T-cell (primary cell): ENCODE measurements at regions not wholly inside any gene's neighbourhood (a gene's known extent, or its start where the extent isn't known, plus 50 kb on each side); places are given as distances from the start of the nearest gene placed in this dataset.

Experiments used
- ATAC-seq, 4 experiments: fragments of 200-7000 bp in 3 of 4; fragments of 150-1000 bp in 1 of 4; cut with Tn5 transposase; replicated peaks in 1 of 4; 1 replicate in 3 of 4; 2 replicates in 1 of 4; pipeline ENCODE4 v1.10.0; 2021; ENCODE audit warnings: moderate library complexity in 3 of 4, mild to moderate bottlenecking in 2 of 4, moderate number of reproducible peaks in 1 of 4
- CTCF ChIA-PET, 2 donors: fragments of 300-600 bp; sonication (Branson Sonifier 250); formaldehyde crosslinking; loops; one replicate each; lab custom pipeline; 2022; ENCODE audit warnings: antibody characterized with exemption in 2 of 2; lab: Charles Lee
- POLR2A ChIA-PET, 2 donors: fragments of 300-600 bp; sonication (Branson Sonifier 250); formaldehyde crosslinking; loops; one replicate each; lab custom pipeline; 2022; ENCODE audit warnings: antibody characterized with exemption in 2 of 2; lab: Charles Lee
- DNase-seq, 35 experiments: peaks; one replicate each; pipeline versions ENCODE4 v3.0.0 to v3.0.0-alpha.2; 2013 to 2023
- H3K27ac ChIP-seq: one replicate; pipeline ENCODE4 v1.5.1; 2013; ENCODE audit warnings: low read length
- H3K27me3 ChIP-seq, 2 experiments: replicated peaks in 1 of 2; 1 replicate in 1 of 2; 2 replicates in 1 of 2; pipeline versions ENCODE4 v1.6.1 to v1.7.0; 2013; ENCODE audit warnings: low read length in 1 of 2, mixed read lengths in 1 of 2; ENCODE audit not compliant: control insufficient read depth in 2 of 2, insufficient read depth in 2 of 2; ENCODE audit errors: extremely low read depth in 1 of 2
- H3K36me3 ChIP-seq, 2 donors: 1 replicate in 1 of 2; 2 replicates in 1 of 2; pipeline versions ENCODE4 v1.6.1 to v1.7.0; 2013; ENCODE audit warnings: low read length in 1 of 2; ENCODE audit not compliant: control insufficient read depth in 2 of 2, insufficient read depth in 1 of 2; ENCODE audit errors: extremely low read depth in 1 of 2
- H3K4me1 ChIP-seq, 2 experiments: 1 replicate in 1 of 2; 2 replicates in 1 of 2; pipeline versions ENCODE4 v1.6.1 to v1.7.0; 2013; ENCODE audit warnings: low read length in 2 of 2, mixed read lengths in 1 of 2; ENCODE audit not compliant: insufficient read depth in 2 of 2, control insufficient read depth in 1 of 2; ENCODE audit errors: extremely low read depth in 1 of 2
- H3K4me3 ChIP-seq, 2 donors: 1 replicate in 1 of 2; 2 replicates in 1 of 2; pipeline versions ENCODE4 v1.5.1 to v1.7.0; 2013; ENCODE audit warnings: mild to moderate bottlenecking in 2 of 2, low read length in 1 of 2, moderate library complexity in 1 of 2; ENCODE audit not compliant: control insufficient read depth in 1 of 2; ENCODE audit errors: extremely low read depth in 1 of 2
- H3K9me3 ChIP-seq: 2 replicates; pipeline ENCODE4 v1.7.0; 2013
- H3K27ac Mint-ChIP-seq, 2 donors: one replicate each; pipeline ENCODE4 v1.8.0; 2020 to 2021; ENCODE audit warnings: mild to moderate bottlenecking in 2 of 2, mixed read lengths in 2 of 2
- H3K27me3 Mint-ChIP-seq, 2 donors: one replicate each; pipeline ENCODE4 v1.8.0; 2021 to 2022; ENCODE audit warnings: mixed read lengths in 2 of 2
- H3K36me3 Mint-ChIP-seq: one replicate; pipeline ENCODE4 v1.8.0; 2021; ENCODE audit warnings: mixed read lengths
- H3K4me1 Mint-ChIP-seq, 3 donors: one replicate each; pipeline ENCODE4 v1.8.0; 2020 to 2022; ENCODE audit warnings: mixed read lengths in 3 of 3, mild to moderate bottlenecking in 1 of 3
- H3K4me3 Mint-ChIP-seq, 3 donors: one replicate each; pipeline ENCODE4 v1.8.0; 2020 to 2022; ENCODE audit warnings: mild to moderate bottlenecking in 3 of 3, mixed read lengths in 3 of 3, moderate library complexity in 3 of 3
- H3K9me3 Mint-ChIP-seq, 3 donors: one replicate each; pipeline ENCODE4 v1.8.0; 2020 to 2022; ENCODE audit warnings: mixed read lengths in 3 of 3
- WGBS: methylation state at CpG from one replicate; pipeline ENCODE4 v1.1.5; 2013; ENCODE audit warnings: missing lambda C conversion rate; ENCODE audit not compliant: insufficient coverage; 5-methylcytosine and 5-hydroxymethylcytosine counted together

GRCh38 chr2:34123996-34124785 lies 525.1 kb upstream of the FAM98A start:
- POLR2A ChIA-PET, result no interaction called here
- ATAC-seq (no peak), DNase-seq (no peak)
- Histone ChIP-seq H3K27me3 (no peaks in the 10 kb centered on the region), H3K4me1 (no peaks in the 10 kb centered on the region), H3K4me3 (no peak overlapping the region), H3K9me3 (no peaks in the 10 kb centered on the region), H3K36me3 (no peaks in the 10 kb centered on the region), H3K27ac (no peak overlapping the region)
- no peak overlapping the region for H3K4me3 Mint-ChIP-seq
- CTCF ChIA-PET, result no interaction called here
- H3K4me1 Mint-ChIP-seq, result no peaks in the 10 kb centered on the region
- WGBS, result 94% methylated on average over 6 of the region's 7 CpGs
- no peaks in the 10 kb centered on the region for H3K36me3 Mint-ChIP-seq
- H3K9me3 Mint-ChIP-seq, result peaks cover 0 to 12% (median 8%) of the 10 kb centered on the region in 3 donors
- no peak overlapping the region for H3K27ac Mint-ChIP-seq
- H3K27me3 Mint-ChIP-seq, result no peaks in the 10 kb centered on the region

DNA sequence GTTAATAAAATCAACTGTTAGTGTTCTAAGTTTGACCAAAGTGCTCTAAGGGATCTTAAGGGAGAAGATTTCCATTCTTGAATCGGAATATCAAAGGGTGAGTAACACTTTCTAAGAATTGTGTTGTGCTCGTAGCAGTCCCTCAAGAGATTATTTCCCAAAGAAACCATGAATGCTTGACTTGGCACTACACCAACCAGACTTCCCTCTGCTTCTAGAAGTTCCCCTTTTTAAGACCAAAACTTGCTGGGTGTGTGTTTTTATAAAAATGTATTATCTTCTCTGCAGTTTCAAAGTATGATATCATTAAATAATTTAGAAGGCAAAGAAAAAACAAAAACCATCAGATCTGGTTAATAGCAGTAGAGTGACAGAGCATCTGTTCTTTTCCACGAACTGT lies 522.0 kb upstream of the FAM98A start:
- no peaks in the 10 kb centered on the region for H3K36me3 ChIP-seq
- Mint-ChIP-seq H3K27me3 (no peaks in the 10 kb centered on the region), H3K4me1 (no peaks in the 10 kb centered on the region), H3K27ac (no peak overlapping the region), H3K36me3 (no peaks in the 10 kb centered on the region), H3K4me3 (no peak overlapping the region), H3K9me3 (peaks cover 0 to 9% (median 5%) of the 10 kb centered on the region in 3 donors)
- ATAC-seq (no peak), DNase-seq (no peak)
- H3K27ac ChIP-seq, result no peak overlapping the region
- no CpG with 5 or more reads among the region's 3 CpGs for WGBS
- ChIA-PET CTCF (no interaction called here), POLR2A (no interaction called here)
- H3K4me3 ChIP-seq, result no peak overlapping the region
- no peaks in the 10 kb centered on the region for H3K27me3 ChIP-seq
- H3K4me1 ChIP-seq, result no peaks in the 10 kb centered on the region
- no peaks in the 10 kb centered on the region for H3K9me3 ChIP-seq

DNA sequence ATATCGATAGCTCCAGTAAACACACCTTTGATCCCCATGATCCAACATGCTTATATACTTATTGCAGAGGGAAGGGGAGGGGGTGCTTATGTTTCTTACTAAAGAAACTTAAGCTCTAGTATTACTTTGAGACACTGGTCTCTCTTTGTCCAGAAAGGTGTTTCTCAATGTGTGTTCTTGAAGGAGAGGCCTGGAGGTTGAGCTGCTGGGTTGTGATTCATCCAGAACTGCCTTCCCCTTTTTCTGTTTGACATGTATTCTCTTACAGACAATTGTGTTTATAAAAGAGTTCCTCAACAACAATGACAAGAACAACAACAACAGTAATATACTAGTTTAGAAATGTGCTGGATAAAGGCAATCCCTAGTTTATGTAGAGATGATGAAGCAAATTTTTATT lies 516.0 kb upstream of the FAM98A start:
- no peaks in the 10 kb centered on the region for H3K9me3 Mint-ChIP-seq
- ChIA-PET CTCF (no interaction called here), POLR2A (interaction anchor here in 1 of 2 donors (0.6 kb wide), 1 partner anchor 10 kb away, joined by 3 read pairs; no protein-coding TSS in a partner anchor)
- H3K4me3 Mint-ChIP-seq, result no peak overlapping the region
- no peaks in the 10 kb centered on the region for H3K4me1 ChIP-seq
- DNase-seq (no peak), ATAC-seq (no peak)
- H3K36me3 ChIP-seq, result no peaks in the 10 kb centered on the region
- no CpG with 5 or more reads among the region's 1 CpG for WGBS
- H3K9me3 ChIP-seq, result no peaks in the 10 kb centered on the region
- no peak overlapping the region for H3K27ac Mint-ChIP-seq
- no peaks in the 10 kb centered on the region for H3K4me1 Mint-ChIP-seq
- H3K27ac ChIP-seq, result no peak overlapping the region
- H3K36me3 Mint-ChIP-seq, result no peaks in the 10 kb centered on the region
- H3K27me3 ChIP-seq, result no peaks in the 10 kb centered on the region
- H3K4me3 ChIP-seq, result no peak overlapping the region
- H3K27me3 Mint-ChIP-seq, result no peaks in the 10 kb centered on the region

GRCh38 chr2:34112161-34112560 lies 513.1 kb upstream of the FAM98A start:
- Mint-ChIP-seq H3K27ac (no peak overlapping the region), H3K36me3 (no peaks in the 10 kb centered on the region), H3K4me3 (no peak overlapping the region), H3K4me1 (no peaks in the 10 kb centered on the region), H3K9me3 (no peaks in the 10 kb centered on the region), H3K27me3 (no peaks in the 10 kb centered on the region)
- no peak overlapping the region for H3K4me3 ChIP-seq
- CTCF ChIA-PET, result interaction anchor here in 1 of 2 donors (0.6 kb wide), 1 partner anchor 99 kb away, joined by 4 read pairs; no protein-coding TSS in a partner anchor
- no peak for ATAC-seq
- DNase-seq, result no peak
- no peaks in the 10 kb centered on the region for H3K4me1 ChIP-seq
- WGBS, result no CpG with 5 or more reads among the region's 1 CpG
- H3K36me3 ChIP-seq, result no peaks in the 10 kb centered on the region
- no peaks in the 10 kb centered on the region for H3K27me3 ChIP-seq
- H3K9me3 ChIP-seq, result no peaks in the 10 kb centered on the region
- no peak overlapping the region for H3K27ac ChIP-seq
- POLR2A ChIA-PET, result no interaction called here

GRCh38 chr2:34110392-34110791 lies 511.3 kb upstream of the FAM98A start:
- Histone ChIP-seq H3K9me3 (no peaks in the 10 kb centered on the region), H3K4me3 (no peak overlapping the region), H3K27me3 (no peaks in the 10 kb centered on the region), H3K27ac (no peak overlapping the region), H3K36me3 (no peaks in the 10 kb centered on the region), H3K4me1 (no peaks in the 10 kb centered on the region)
- Mint-ChIP-seq H3K36me3 (no peaks in the 10 kb centered on the region), H3K27ac (no peak overlapping the region), H3K4me3 (no peak overlapping the region), H3K27me3 (no peaks in the 10 kb centered on the region), H3K4me1 (no peaks in the 10 kb centered on the region), H3K9me3 (no peaks in the 10 kb centered on the region)
- no peak for ATAC-seq
- ChIA-PET POLR2A (no interaction called here), CTCF (interaction anchor here in 1 of 2 donors (0.7 kb wide), 1 partner anchor 239 kb away, joined by 4 read pairs; no protein-coding TSS in a partner anchor)
- no peak for DNase-seq
- no CpG with 5 or more reads among the region's 1 CpG for WGBS

- 100% methylated on average over 1 of the region's 1 CpG for WGBS
- DNase-seq (no peak), ATAC-seq (no peak)
- no peaks in the 10 kb centered on the region for H3K4me1 ChIP-seq
- no peak overlapping the region for H3K4me3 ChIP-seq
- H3K4me1 Mint-ChIP-seq, result no peaks in the 10 kb centered on the region
- no peak overlapping the region for H3K4me3 Mint-ChIP-seq
- H3K27ac Mint-ChIP-seq, result no peak overlapping the region
- ChIA-PET CTCF (no interaction called here), POLR2A (no interaction called here)
- H3K27me3 ChIP-seq, result no peaks in the 10 kb centered on the region
- H3K27me3 Mint-ChIP-seq, result peaks cover 0 to 2% of the 10 kb centered on the region in 2 donors
- H3K9me3 Mint-ChIP-seq, result no peaks in the 10 kb centered on the region
- no peaks in the 10 kb centered on the region for H3K36me3 ChIP-seq
- H3K27ac ChIP-seq, result no peak overlapping the region
- H3K36me3 Mint-ChIP-seq, result no peaks in the 10 kb centered on the region
- no peaks in the 10 kb centered on the region for H3K9me3 ChIP-seq
These were observed 508.7 kb upstream of the FAM98A start for GRCh38 chr2:34107811-34108210.
